ENCODE measurements at regions not wholly inside any gene's neighbourhood (a gene's known extent, or its start where the extent isn't known, plus 50 kb on each side); places are given as distances from the start of the nearest gene placed in this dataset.

DNA sequence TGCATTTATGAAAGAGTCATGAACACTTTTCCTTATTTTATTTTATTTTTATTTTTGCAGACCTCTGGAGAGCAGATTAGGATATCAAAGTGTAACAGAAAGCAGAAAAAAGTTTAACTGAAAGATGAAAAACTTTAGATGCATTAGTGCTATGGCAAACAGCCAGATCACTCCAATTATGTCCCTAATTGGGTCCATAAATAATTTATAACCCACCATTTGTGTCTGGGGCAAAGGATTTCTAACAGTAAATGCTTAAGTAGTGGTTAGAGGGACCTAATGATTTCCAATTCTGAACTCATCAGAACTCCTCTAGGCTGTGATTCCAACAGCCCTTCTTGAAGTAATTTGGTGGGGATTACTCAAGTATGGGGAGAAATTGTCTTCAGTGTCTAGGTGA, 93.7 kb upstream of the PROKR2 start:
- TF ChIP-seq, protein P1, sequence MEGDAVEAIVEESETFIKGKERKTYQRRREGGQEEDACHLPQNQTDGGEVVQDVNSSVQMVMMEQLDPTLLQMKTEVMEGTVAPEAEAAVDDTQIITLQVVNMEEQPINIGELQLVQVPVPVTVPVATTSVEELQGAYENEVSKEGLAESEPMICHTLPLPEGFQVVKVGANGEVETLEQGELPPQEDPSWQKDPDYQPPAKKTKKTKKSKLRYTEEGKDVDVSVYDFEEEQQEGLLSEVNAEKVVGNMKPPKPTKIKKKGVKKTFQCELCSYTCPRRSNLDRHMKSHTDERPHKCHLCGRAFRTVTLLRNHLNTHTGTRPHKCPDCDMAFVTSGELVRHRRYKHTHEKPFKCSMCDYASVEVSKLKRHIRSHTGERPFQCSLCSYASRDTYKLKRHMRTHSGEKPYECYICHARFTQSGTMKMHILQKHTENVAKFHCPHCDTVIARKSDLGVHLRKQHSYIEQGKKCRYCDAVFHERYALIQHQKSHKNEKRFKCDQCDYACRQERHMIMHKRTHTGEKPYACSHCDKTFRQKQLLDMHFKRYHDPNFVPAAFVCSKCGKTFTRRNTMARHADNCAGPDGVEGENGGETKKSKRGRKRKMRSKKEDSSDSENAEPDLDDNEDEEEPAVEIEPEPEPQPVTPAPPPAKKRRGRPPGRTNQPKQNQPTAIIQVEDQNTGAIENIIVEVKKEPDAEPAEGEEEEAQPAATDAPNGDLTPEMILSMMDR (IDR thresholded peaks at IDR 0.05; ENCODE audit: extremely low read depth in 1 of 2, insufficient read depth in 1 of 2, low read depth in 1 of 2, low read length in 2 of 2) = no peak
- TF ChIP-seq, protein P2, sequence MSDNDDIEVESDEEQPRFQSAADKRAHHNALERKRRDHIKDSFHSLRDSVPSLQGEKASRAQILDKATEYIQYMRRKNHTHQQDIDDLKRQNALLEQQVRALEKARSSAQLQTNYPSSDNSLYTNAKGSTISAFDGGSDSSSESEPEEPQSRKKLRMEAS (IDR thresholded peaks at IDR 0.05; ENCODE audit: insufficient read depth, insufficient read length) = no peak
- TF ChIP-seq MYC (IDR thresholded peaks at IDR 0.05; ENCODE audit: low read depth, low read length) (no peak), POLR2AphosphoS5 (IDR thresholded peaks at IDR 0.05; ENCODE audit: insufficient read depth, low read depth, low read length) (no peak), FOS (IDR thresholded peaks at IDR 0.05; ENCODE audit: borderline replicate concordance, insufficient read depth, low read length) (no peak), POLR2A (IDR thresholded peaks at IDR 0.05; ENCODE audit: low read depth, low read length) (no peak), JUN (IDR thresholded peaks at IDR 0.05; ENCODE audit: borderline replicate concordance, insufficient read depth, insufficient read length, low read depth) (no peak), GATA2 (IDR thresholded peaks at IDR 0.05; ENCODE audit: insufficient read depth, insufficient read length, low read depth, low read length) (no peak)
